Fibroblast of lung (primary cell): ENCODE measurements at regions not wholly inside any gene's neighbourhood (a gene's known extent, or its start where the extent isn't known, plus 50 kb on each side); places are given as distances from the start of the nearest gene placed in this dataset.

Source experiments
- DNase-seq, 2 donors: peaks; one replicate each; pipeline versions ENCODE4 v3.0.0 to v3.0.0-alpha.2; 2010; ENCODE audit warnings: low read depth in 2 of 2
- H2AFZ ChIP-seq: 2 replicates; pipeline ENCODE4 v1.5.1; 2012; ENCODE audit warnings: low read length, control low read depth, inconsistent platforms
- H3K27ac ChIP-seq: 2 replicates; pipeline ENCODE4 v1.5.1; 2011; ENCODE audit warnings: low read length, control low read depth; ENCODE audit not compliant: insufficient read depth
- H3K27me3 ChIP-seq: 2 replicates; pipeline ENCODE4 v1.5.1; 2011; ENCODE audit warnings: mild to moderate bottlenecking, low read length; ENCODE audit not compliant: control insufficient read depth, insufficient read depth
- H3K36me3 ChIP-seq: 2 replicates; pipeline ENCODE4 v1.5.1; 2011; ENCODE audit warnings: low read length; ENCODE audit not compliant: control insufficient read depth, insufficient read depth
- H3K4me1 ChIP-seq: 2 replicates; pipeline ENCODE4 v1.5.1; 2011; ENCODE audit warnings: low read length; ENCODE audit not compliant: control insufficient read depth, insufficient read depth; ENCODE audit errors: extremely low read depth
- H3K4me2 ChIP-seq: 2 replicates; pipeline ENCODE4 v1.5.1; 2011; ENCODE audit warnings: low read length, control low read depth; ENCODE audit not compliant: insufficient read depth; ENCODE audit errors: extremely low read depth
- H3K4me3 ChIP-seq, 4 experiments: fragments of 200-600 bp in 1 of 4; sonication (generic) in 1 of 4; replicated peaks in 1 of 4; 2 replicates each; pipeline ENCODE4 v1.5.1; 2011 to 2016; ENCODE audit warnings: low read length in 4 of 4, low read depth in 3 of 4, mild to moderate bottlenecking in 3 of 4, control low read depth in 2 of 4, inconsistent platforms in 1 of 4, mixed read lengths in 1 of 4; ENCODE audit not compliant: insufficient read depth in 1 of 4; ENCODE audit errors: control extremely low read depth in 1 of 4
- H3K79me2 ChIP-seq: 2 replicates; pipeline ENCODE4 v1.5.1; 2012; ENCODE audit warnings: mild to moderate bottlenecking, low read length, inconsistent platforms; ENCODE audit not compliant: control insufficient read depth, insufficient read depth
- H3K9ac ChIP-seq: 2 replicates; pipeline ENCODE4 v1.5.1; 2011; ENCODE audit warnings: mild to moderate bottlenecking, low read length, control low read depth; ENCODE audit not compliant: insufficient read depth
- H3K9me3 ChIP-seq: 2 replicates; pipeline ENCODE4 v1.5.1; 2012; ENCODE audit warnings: low read depth, low read length; ENCODE audit not compliant: control insufficient read depth, insufficient read depth
- H4K20me1 ChIP-seq: 2 replicates; pipeline ENCODE4 v1.5.1; 2011; ENCODE audit warnings: low read length; ENCODE audit not compliant: control insufficient read depth, insufficient read depth; ENCODE audit errors: extremely low read depth
- EZH2 ChIP-seq: IDR thresholded peaks from 2 replicates; pipeline ENCODE4 v1.5.1; 2012; ENCODE audit warnings: low read length, control low read depth, mild to moderate bottlenecking; ENCODE audit errors: missing control alignments
- TF ChIP-seq, protein P1 (sequence below), 2 donors: IDR thresholded peaks in 1 of 2; conservative IDR thresholded peaks in 1 of 2; 1 replicate in 1 of 2; 2 replicates in 1 of 2; pipeline ENCODE4 v1.5.1; 2011 to 2012; ENCODE audit warnings: low read length in 2 of 2, control low read depth in 1 of 2, inconsistent platforms in 1 of 2, low read depth in 1 of 2, mild to moderate bottlenecking in 1 of 2

DNA sequence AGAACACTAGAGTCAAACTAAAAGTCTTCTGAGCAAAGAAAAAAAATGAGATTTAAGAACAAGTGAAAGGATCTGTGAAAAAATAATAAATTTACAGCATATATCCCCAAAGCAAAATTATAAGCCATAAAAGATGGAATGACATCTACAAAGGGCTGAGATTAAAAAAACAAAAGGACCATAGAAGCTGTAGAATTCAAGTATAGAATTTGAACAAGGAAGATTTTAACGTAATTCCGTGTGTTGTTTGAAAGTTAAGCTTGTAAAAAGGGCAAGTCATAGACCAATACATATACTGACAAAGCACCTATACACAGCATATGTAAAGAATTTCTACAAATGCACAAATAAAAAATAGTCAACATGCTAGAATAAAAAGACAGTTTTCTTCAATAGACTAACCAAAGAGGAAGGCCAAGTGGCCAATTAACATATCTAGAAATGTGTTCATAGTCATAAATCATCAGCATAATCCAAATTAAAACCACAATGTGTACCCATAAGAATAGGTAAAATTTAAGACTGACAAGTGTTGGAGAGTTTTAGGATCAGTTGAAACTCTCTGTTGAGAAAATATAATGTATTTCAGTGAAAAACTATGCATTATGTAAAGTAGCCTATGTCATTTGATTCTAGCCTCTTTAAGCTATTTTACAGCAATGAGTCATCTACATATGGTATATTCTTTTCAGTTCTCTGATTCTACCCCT lies 674.9 kb downstream of the OLFM4 start:
- no peak overlapping the region for H3K4me2 ChIP-seq
- H2AFZ ChIP-seq, result no peak overlapping the region
- no peaks in the 10 kb centered on the region for H4K20me1 ChIP-seq
- no peak for DNase-seq
- H3K4me3 ChIP-seq, result no peak overlapping the region
- H3K36me3 ChIP-seq, result no peaks in the 10 kb centered on the region
- H3K9me3 ChIP-seq, result no peaks in the 10 kb centered on the region
- no peak overlapping the region for H3K9ac ChIP-seq
- H3K4me1 ChIP-seq, result no peaks in the 10 kb centered on the region
- no peak for TF ChIP-seq EZH2
- H3K79me2 ChIP-seq, result no peaks in the 10 kb centered on the region
- no peaks in the 10 kb centered on the region for H3K27me3 ChIP-seq
- H3K27ac ChIP-seq, result no peak overlapping the region

DNA sequence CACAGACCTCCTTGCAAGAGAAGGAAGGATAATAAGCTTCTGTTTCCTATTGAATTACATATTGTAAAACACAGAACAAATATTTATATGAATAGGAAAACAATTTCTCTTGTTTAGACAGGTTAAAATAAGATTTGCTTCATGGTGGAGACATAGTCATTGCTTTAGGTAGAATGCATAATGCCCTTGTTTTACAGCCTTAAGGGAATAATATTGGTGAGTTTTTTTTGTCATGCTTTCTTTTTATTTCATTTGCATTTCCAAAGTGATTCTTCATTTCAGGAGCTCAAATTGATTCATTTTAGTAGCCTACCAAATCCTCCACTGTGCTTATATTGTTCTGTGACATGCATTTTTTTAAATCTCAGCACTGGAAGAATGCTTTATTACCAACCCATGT lies 690.7 kb downstream of the OLFM4 start:
- H3K9ac ChIP-seq, result no peak overlapping the region
- no peaks in the 10 kb centered on the region for H3K9me3 ChIP-seq
- no peak overlapping the region for H2AFZ ChIP-seq
- H3K4me2 ChIP-seq, result no peak overlapping the region
- no peaks in the 10 kb centered on the region for H3K4me1 ChIP-seq
- H4K20me1 ChIP-seq, result no peaks in the 10 kb centered on the region
- TF ChIP-seq, protein P1, sequence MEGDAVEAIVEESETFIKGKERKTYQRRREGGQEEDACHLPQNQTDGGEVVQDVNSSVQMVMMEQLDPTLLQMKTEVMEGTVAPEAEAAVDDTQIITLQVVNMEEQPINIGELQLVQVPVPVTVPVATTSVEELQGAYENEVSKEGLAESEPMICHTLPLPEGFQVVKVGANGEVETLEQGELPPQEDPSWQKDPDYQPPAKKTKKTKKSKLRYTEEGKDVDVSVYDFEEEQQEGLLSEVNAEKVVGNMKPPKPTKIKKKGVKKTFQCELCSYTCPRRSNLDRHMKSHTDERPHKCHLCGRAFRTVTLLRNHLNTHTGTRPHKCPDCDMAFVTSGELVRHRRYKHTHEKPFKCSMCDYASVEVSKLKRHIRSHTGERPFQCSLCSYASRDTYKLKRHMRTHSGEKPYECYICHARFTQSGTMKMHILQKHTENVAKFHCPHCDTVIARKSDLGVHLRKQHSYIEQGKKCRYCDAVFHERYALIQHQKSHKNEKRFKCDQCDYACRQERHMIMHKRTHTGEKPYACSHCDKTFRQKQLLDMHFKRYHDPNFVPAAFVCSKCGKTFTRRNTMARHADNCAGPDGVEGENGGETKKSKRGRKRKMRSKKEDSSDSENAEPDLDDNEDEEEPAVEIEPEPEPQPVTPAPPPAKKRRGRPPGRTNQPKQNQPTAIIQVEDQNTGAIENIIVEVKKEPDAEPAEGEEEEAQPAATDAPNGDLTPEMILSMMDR (conservative IDR thresholded peaks at IDR 0.05 in 1 of 2, IDR thresholded peaks at IDR 0.05 in 1 of 2; ENCODE audit: low read depth in 1 of 2, low read length in 2 of 2), result no peak
- TF ChIP-seq EZH2, result no peak
- H3K79me2 ChIP-seq, result no peaks in the 10 kb centered on the region
- H3K27me3 ChIP-seq, result no peaks in the 10 kb centered on the region
- H3K4me3 ChIP-seq, result no peak overlapping the region
- no peak overlapping the region for H3K27ac ChIP-seq
- no peak for DNase-seq
- H3K36me3 ChIP-seq, result no peaks in the 10 kb centered on the region

DNA sequence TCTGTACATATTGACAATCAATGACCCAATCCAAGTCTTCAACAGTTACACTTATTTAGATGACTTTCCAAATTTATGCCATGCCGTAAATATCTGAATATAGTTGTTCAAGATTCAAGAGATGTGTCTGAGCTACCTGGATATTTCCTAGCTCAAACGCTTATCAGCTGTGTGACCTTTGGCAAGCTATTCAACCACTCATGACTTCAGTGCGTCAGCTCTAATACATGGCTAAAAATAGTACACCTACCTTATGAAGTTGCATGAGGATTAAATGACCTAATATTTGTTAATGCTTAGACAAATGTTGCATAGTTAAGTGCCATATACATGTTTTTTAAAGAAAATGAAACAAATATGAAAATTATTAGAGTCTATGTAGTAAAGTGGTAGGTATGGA lies 704.1 kb downstream of the OLFM4 start:
- no peaks in the 10 kb centered on the region for H3K4me1 ChIP-seq
- DNase-seq, result no peak
- TF ChIP-seq, protein P1 (conservative IDR thresholded peaks at IDR 0.05 in 1 of 2, IDR thresholded peaks at IDR 0.05 in 1 of 2; ENCODE audit: low read depth in 1 of 2, low read length in 2 of 2), result no peak
- TF ChIP-seq EZH2, result no peak
- H3K36me3 ChIP-seq, result no peaks in the 10 kb centered on the region
- no peak overlapping the region for H3K9ac ChIP-seq
- H3K9me3 ChIP-seq, result no peaks in the 10 kb centered on the region
- no peaks in the 10 kb centered on the region for H3K27me3 ChIP-seq
- no peak overlapping the region for H3K4me2 ChIP-seq
- no peak overlapping the region for H2AFZ ChIP-seq
- H3K4me3 ChIP-seq, result no peak overlapping the region
- no peaks in the 10 kb centered on the region for H4K20me1 ChIP-seq
- no peaks in the 10 kb centered on the region for H3K79me2 ChIP-seq
- H3K27ac ChIP-seq, result no peak overlapping the region
